Endothelial cell (in vitro differentiated cells): ENCODE measurements at regions not wholly inside any gene's neighbourhood (a gene's known extent, or its start where the extent isn't known, plus 50 kb on each side); places are given as distances from the start of the nearest gene placed in this dataset.
"Not testable (repeated sequence)": the region's sequence is repeated elsewhere in the genome, so short reads cannot be mapped to it uniquely, and the experiment has no call there.

Experiments
- DNase-seq: peaks from one replicate; pipeline ENCODE4 v3.0.0; 2021; ENCODE audit warnings: low spot score
- H3K27ac Mint-ChIP-seq: one replicate; pipeline ENCODE4 v1.8.0; 2021; ENCODE audit warnings: mixed read lengths, inconsistent platforms; ENCODE audit not compliant: unreplicated experiment
- H3K27me3 Mint-ChIP-seq: one replicate; pipeline ENCODE4 v1.8.0; 2021; ENCODE audit warnings: mild to moderate bottlenecking, moderate library complexity, mixed read lengths, inconsistent platforms; ENCODE audit not compliant: unreplicated experiment
- H3K36me3 Mint-ChIP-seq: one replicate; pipeline ENCODE4 v1.8.0; 2021; ENCODE audit warnings: mild to moderate bottlenecking, low read depth, mixed read lengths, inconsistent platforms; ENCODE audit not compliant: unreplicated experiment
- H3K4me1 Mint-ChIP-seq: one replicate; pipeline ENCODE4 v1.8.0; 2021; ENCODE audit warnings: mild to moderate bottlenecking, mixed read lengths, inconsistent platforms; ENCODE audit not compliant: unreplicated experiment
- H3K4me3 Mint-ChIP-seq: one replicate; pipeline ENCODE4 v1.8.0; 2021; ENCODE audit warnings: mild to moderate bottlenecking, mixed read lengths, inconsistent platforms; ENCODE audit not compliant: unreplicated experiment
- H3K9me3 Mint-ChIP-seq: one replicate; pipeline ENCODE4 v1.8.0; 2021; ENCODE audit warnings: mixed read lengths, inconsistent platforms; ENCODE audit not compliant: unreplicated experiment
- CTCF ChIP-seq: fragments of 200-600 bp; sonication (generic); IDR thresholded peaks from one replicate; pipeline ENCODE4 v1.5.0; 2021; ENCODE audit warnings: antibody characterized with exemption; ENCODE audit not compliant: unreplicated experiment

GRCh38 chrX:142312591-142312990 is 107.5 kb upstream of the MAGEC2 start:
- Mint-ChIP-seq H3K4me1 (no peaks in the 10 kb centered on the region), H3K9me3 (no peaks in the 10 kb centered on the region), H3K27me3 (no peaks in the 10 kb centered on the region), H3K36me3 (no peaks in the 10 kb centered on the region), H3K4me3 (no peak overlapping the region), H3K27ac (no peak overlapping the region)
- no peak for TF ChIP-seq CTCF
- no peak for DNase-seq

GRCh38 chrX:142299406-142299805 is 94.3 kb upstream of the MAGEC2 start:
- DNase-seq: no peak
- TF ChIP-seq CTCF: no peak
- H3K27ac Mint-ChIP-seq: no peak overlapping the region
- no peaks in the 10 kb centered on the region for H3K9me3 Mint-ChIP-seq
- no peaks in the 10 kb centered on the region for H3K27me3 Mint-ChIP-seq
- H3K36me3 Mint-ChIP-seq: no peaks in the 10 kb centered on the region
- H3K4me3 Mint-ChIP-seq: no peak overlapping the region
- no peaks in the 10 kb centered on the region for H3K4me1 Mint-ChIP-seq

GRCh38 chrX:142296421-142296820 is 91.3 kb upstream of the MAGEC2 start:
- no peaks in the 10 kb centered on the region for H3K36me3 Mint-ChIP-seq
- no peak for DNase-seq
- no peak for TF ChIP-seq CTCF
- H3K9me3 Mint-ChIP-seq: no peaks in the 10 kb centered on the region
- H3K27me3 Mint-ChIP-seq: no peaks in the 10 kb centered on the region
- H3K4me1 Mint-ChIP-seq: no peaks in the 10 kb centered on the region
- H3K27ac Mint-ChIP-seq: no peak overlapping the region
- no peak overlapping the region for H3K4me3 Mint-ChIP-seq

- Mint-ChIP-seq H3K27ac (no peak overlapping the region), H3K27me3 (no peaks in the 10 kb centered on the region), H3K4me1 (no peaks in the 10 kb centered on the region), H3K4me3 (no peak overlapping the region), H3K36me3 (no peaks in the 10 kb centered on the region), H3K9me3 (no peaks in the 10 kb centered on the region)
- no peak for TF ChIP-seq CTCF
- no peak for DNase-seq
Observed at GRCh38 chrX:142295190-142295589, 90.1 kb upstream of the MAGEC2 start.

- not testable (repeated sequence) for H3K9me3 Mint-ChIP-seq, H3K27ac Mint-ChIP-seq, H3K27me3 Mint-ChIP-seq, DNase-seq, H3K36me3 Mint-ChIP-seq, H3K4me3 Mint-ChIP-seq, H3K4me1 Mint-ChIP-seq
Observed at GRCh38 chrX:142270166-142270565, 65.1 kb upstream of the MAGEC2 start.

- TF ChIP-seq CTCF: no peak
Observed at GRCh38 chrX:142266417-142266816, 61.3 kb upstream of the MAGEC2 start.

GRCh38 chrX:142265549-142265948 is 60.5 kb upstream of the MAGEC2 start:
- not testable (repeated sequence) for DNase-seq, H3K36me3 Mint-ChIP-seq, H3K4me3 Mint-ChIP-seq, H3K27me3 Mint-ChIP-seq, H3K9me3 Mint-ChIP-seq, H3K4me1 Mint-ChIP-seq, H3K27ac Mint-ChIP-seq

More at GRCh38 chrX:142266417-142266816, 61.3 kb upstream of the MAGEC2 start:
- Mint-ChIP-seq H3K4me3 (no peak overlapping the region), H3K27ac (no peak overlapping the region), H3K9me3 (no peaks in the 10 kb centered on the region), H3K36me3 (no peaks in the 10 kb centered on the region), H3K4me1 (no peaks in the 10 kb centered on the region), H3K27me3 (no peaks in the 10 kb centered on the region)
- no peak for DNase-seq
